ENCODE measurements at regions not wholly inside any gene's neighbourhood (a gene's known extent, or its start where the extent isn't known, plus 50 kb on each side); places are given as distances from the start of the nearest gene placed in this dataset.

DNA sequence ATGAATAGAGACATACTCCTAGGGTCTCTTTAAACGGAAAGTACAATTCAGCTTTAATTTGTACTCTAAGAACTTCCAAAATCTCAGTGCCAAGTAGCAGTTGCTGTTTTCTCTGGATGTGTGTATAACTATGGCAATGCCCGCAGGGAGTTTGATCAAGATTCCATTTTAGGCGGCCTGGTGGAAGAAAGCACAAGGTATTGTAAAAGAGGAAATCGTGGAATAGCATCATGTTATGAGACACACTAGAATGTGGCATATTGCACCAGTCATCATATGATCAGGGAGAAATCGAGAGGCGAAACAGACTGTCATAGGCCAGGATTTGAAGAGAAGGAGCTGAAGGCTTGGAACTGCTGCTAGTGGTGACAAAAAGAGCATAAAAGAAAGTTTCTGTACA lies 316.2 kb upstream of the FMN2 start:
- no peak overlapping the region for H3K27ac ChIP-seq (ENCODE audit: low read depth)

More for the DNA sequence above, 316.2 kb upstream of the FMN2 start:
- Histone ChIP-seq H3K4me2 (no peak overlapping the region), H3K4me1 (ENCODE audit: insufficient read depth) (peaks cover 15% of the 10 kb centered on the region), H4K20me1 (replicated peaks; ENCODE audit: insufficient read depth) (no peaks in the 10 kb centered on the region), H3K79me2 (replicated peaks; ENCODE audit: insufficient read depth) (no peaks in the 10 kb centered on the region), H3K4me3 (no peak overlapping the region), H3K27me3 (ENCODE audit: insufficient read depth) (no peaks in the 10 kb centered on the region), H3F3A (replicated peaks; ENCODE audit: low read depth) (no peaks in the 10 kb centered on the region), H2AFZ (no peak overlapping the region), H3K36me3 (ENCODE audit: insufficient read depth) (no peaks in the 10 kb centered on the region), H3K9me2 (ENCODE audit: insufficient read depth) (no peaks in the 10 kb centered on the region)
- no peak for DNase-seq (ENCODE audit: low spot score)
- Mint-ChIP-seq H3K36me3 (ENCODE audit: low read depth) (peaks cover 4% of the 10 kb centered on the region; the same call in 1 of the 3 replicates), H3K27me3 (ENCODE audit: insufficient read depth, low read depth, poor library complexity) (no peaks in the 10 kb centered on the region), H3K4me3 (no peak overlapping the region), H3K9me3 (no peaks in the 10 kb centered on the region), H3K27ac (no peak overlapping the region), H3K4me1 (peaks cover 13% of the 10 kb centered on the region)
- no peak for ATAC-seq
- TF ChIP-seq ZNF114 (CRISPR knock-in tag; IDR thresholded peaks at IDR 0.05): no peak
- TF ChIP-seq NANOG (IDR thresholded peaks at IDR 0.05; ENCODE audit: borderline replicate concordance): no peak
- no peak for TF ChIP-seq CREB1 (CRISPR knock-in tag; IDR thresholded peaks at IDR 0.05; ENCODE audit: low read depth)
- TF ChIP-seq ZNF331 (CRISPR knock-in tag; IDR thresholded peaks at IDR 0.05; ENCODE audit: low read depth): no peak
- TF ChIP-seq, protein P1, sequence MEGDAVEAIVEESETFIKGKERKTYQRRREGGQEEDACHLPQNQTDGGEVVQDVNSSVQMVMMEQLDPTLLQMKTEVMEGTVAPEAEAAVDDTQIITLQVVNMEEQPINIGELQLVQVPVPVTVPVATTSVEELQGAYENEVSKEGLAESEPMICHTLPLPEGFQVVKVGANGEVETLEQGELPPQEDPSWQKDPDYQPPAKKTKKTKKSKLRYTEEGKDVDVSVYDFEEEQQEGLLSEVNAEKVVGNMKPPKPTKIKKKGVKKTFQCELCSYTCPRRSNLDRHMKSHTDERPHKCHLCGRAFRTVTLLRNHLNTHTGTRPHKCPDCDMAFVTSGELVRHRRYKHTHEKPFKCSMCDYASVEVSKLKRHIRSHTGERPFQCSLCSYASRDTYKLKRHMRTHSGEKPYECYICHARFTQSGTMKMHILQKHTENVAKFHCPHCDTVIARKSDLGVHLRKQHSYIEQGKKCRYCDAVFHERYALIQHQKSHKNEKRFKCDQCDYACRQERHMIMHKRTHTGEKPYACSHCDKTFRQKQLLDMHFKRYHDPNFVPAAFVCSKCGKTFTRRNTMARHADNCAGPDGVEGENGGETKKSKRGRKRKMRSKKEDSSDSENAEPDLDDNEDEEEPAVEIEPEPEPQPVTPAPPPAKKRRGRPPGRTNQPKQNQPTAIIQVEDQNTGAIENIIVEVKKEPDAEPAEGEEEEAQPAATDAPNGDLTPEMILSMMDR (conservative IDR thresholded peaks at IDR 0.05; ENCODE audit: low read depth in 2 of 2): no peak
- TF ChIP-seq STAT1 (IDR thresholded peaks at IDR 0.05; ENCODE audit: unreplicated experiment): no peak
- TF ChIP-seq, protein P2, sequence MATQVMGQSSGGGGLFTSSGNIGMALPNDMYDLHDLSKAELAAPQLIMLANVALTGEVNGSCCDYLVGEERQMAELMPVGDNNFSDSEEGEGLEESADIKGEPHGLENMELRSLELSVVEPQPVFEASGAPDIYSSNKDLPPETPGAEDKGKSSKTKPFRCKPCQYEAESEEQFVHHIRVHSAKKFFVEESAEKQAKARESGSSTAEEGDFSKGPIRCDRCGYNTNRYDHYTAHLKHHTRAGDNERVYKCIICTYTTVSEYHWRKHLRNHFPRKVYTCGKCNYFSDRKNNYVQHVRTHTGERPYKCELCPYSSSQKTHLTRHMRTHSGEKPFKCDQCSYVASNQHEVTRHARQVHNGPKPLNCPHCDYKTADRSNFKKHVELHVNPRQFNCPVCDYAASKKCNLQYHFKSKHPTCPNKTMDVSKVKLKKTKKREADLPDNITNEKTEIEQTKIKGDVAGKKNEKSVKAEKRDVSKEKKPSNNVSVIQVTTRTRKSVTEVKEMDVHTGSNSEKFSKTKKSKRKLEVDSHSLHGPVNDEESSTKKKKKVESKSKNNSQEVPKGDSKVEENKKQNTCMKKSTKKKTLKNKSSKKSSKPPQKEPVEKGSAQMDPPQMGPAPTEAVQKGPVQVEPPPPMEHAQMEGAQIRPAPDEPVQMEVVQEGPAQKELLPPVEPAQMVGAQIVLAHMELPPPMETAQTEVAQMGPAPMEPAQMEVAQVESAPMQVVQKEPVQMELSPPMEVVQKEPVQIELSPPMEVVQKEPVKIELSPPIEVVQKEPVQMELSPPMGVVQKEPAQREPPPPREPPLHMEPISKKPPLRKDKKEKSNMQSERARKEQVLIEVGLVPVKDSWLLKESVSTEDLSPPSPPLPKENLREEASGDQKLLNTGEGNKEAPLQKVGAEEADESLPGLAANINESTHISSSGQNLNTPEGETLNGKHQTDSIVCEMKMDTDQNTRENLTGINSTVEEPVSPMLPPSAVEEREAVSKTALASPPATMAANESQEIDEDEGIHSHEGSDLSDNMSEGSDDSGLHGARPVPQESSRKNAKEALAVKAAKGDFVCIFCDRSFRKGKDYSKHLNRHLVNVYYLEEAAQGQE (IDR thresholded peaks at IDR 0.05; ENCODE audit: unreplicated experiment): no peak
- TF ChIP-seq ETS1 (IDR thresholded peaks at IDR 0.05): no peak
- TF ChIP-seq EZH2 (IDR thresholded peaks at IDR 0.05; ENCODE audit: low read depth, unreplicated experiment): no peak
- no peak for TF ChIP-seq ZNF462 (CRISPR knock-in tag; IDR thresholded peaks at IDR 0.05)

Measured in GM23338 (cell line).